ENCODE measurements at regions not wholly inside any gene's neighbourhood (a gene's known extent, or its start where the extent isn't known, plus 50 kb on each side); places are given as distances from the start of the nearest gene placed in this dataset.

DNA sequence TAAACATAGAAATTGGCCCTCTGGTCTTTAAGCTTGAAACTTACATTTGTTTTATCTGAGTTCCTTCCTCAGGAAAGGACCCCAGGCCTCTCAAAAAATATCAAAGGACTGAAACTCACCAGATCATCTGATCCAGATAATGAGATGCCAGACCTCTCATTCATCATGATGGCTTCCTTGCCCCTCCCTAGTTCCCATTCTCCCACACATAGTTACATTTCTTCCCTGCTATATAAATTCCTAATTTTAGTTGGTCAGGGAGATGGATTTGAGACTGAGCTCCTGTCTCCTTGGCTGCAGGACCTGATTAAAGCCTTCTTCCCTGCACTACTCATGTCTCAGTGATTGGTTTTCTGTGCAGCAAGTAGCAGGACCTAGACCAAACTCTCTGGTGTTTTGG lies 119.4 kb upstream of the SPIN1 start:
- ATAC-seq (ENCODE audit: low read depth) (no peak), DNase-seq (no peak)
- H3K27me3 Mint-ChIP-seq = no peaks in the 10 kb centered on the region
- H3K36me3 Mint-ChIP-seq (ENCODE audit: low read depth) = no peaks in the 10 kb centered on the region
- H3K9me3 Mint-ChIP-seq = peaks cover 2% of the 10 kb centered on the region
- H3K4me1 Mint-ChIP-seq = peaks cover 5% of the 10 kb centered on the region
- POLR2A ChIA-PET = no interaction called here
- CTCF ChIA-PET = interaction anchor here (0.8 kb wide), 1 partner anchor 15 kb away, joined by 3 read pairs; no protein-coding TSS in a partner anchor
- H3K27ac Mint-ChIP-seq = no peak overlapping the region
- H3K4me3 Mint-ChIP-seq = no peak overlapping the region
- intact Hi-C loops (cut with micrococcal nuclease) = no loop called here
- TF ChIP-seq, protein P1, sequence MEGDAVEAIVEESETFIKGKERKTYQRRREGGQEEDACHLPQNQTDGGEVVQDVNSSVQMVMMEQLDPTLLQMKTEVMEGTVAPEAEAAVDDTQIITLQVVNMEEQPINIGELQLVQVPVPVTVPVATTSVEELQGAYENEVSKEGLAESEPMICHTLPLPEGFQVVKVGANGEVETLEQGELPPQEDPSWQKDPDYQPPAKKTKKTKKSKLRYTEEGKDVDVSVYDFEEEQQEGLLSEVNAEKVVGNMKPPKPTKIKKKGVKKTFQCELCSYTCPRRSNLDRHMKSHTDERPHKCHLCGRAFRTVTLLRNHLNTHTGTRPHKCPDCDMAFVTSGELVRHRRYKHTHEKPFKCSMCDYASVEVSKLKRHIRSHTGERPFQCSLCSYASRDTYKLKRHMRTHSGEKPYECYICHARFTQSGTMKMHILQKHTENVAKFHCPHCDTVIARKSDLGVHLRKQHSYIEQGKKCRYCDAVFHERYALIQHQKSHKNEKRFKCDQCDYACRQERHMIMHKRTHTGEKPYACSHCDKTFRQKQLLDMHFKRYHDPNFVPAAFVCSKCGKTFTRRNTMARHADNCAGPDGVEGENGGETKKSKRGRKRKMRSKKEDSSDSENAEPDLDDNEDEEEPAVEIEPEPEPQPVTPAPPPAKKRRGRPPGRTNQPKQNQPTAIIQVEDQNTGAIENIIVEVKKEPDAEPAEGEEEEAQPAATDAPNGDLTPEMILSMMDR (IDR thresholded peaks at IDR 0.05) = no peak

GRCh38 chr9:88267283-88267682 lies 121.0 kb upstream of the SPIN1 start:
- Mint-ChIP-seq H3K9me3 (peaks cover 2% of the 10 kb centered on the region), H3K4me3 (no peak overlapping the region), H3K36me3 (ENCODE audit: low read depth) (no peaks in the 10 kb centered on the region), H3K27ac (no peak overlapping the region), H3K4me1 (peaks cover 8% of the 10 kb centered on the region), H3K27me3 (no peaks in the 10 kb centered on the region)
- DNase-seq = no peak
- ChIA-PET CTCF (no interaction called here), POLR2A (no interaction called here)
- intact Hi-C loops (cut with micrococcal nuclease) = no loop called here
- no peak for ATAC-seq (ENCODE audit: low read depth)
- TF ChIP-seq, protein P1 (IDR thresholded peaks at IDR 0.05) = no peak

- no peaks in the 10 kb centered on the region for H3K36me3 Mint-ChIP-seq (ENCODE audit: low read depth)
These were observed 121.8 kb upstream of the SPIN1 start for GRCh38 chr9:88266416-88266815.

DNA sequence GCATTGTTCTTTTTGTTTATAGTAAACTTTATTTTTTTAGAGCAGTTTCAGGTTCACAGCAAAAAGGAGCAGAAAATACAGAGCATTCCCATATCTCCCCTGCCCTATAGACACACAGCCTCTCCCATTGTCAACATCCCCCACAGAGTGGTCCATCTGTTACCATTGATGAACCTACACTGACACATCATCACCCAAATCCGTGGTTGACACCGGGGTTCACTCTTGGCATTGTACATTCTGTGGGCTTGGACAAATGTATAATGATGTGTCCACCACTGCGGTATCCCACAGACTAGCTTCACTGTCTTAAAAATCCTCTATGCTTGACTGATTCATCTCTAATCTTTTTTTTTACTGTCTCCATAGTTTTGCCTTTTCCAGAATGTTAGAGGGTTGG lies 120.7 kb upstream of the SPATA31C2 start:
- no peaks in the 10 kb centered on the region for H3K27me3 Mint-ChIP-seq
- ChIA-PET POLR2A (no interaction called here), CTCF (no interaction called here)
- intact Hi-C loops (cut with micrococcal nuclease) = no loop called here
- H3K36me3 Mint-ChIP-seq (ENCODE audit: low read depth) = no peaks in the 10 kb centered on the region
- H3K4me3 Mint-ChIP-seq = no peak overlapping the region
- H3K4me1 Mint-ChIP-seq = peaks cover 3% of the 10 kb centered on the region
- TF ChIP-seq, protein P1 (IDR thresholded peaks at IDR 0.05) = no peak
- ATAC-seq (ENCODE audit: low read depth) (no peak), DNase-seq (no peak)
- no peak overlapping the region for H3K27ac Mint-ChIP-seq
- H3K9me3 Mint-ChIP-seq = peaks cover under 1% of the 10 kb centered on the region

More at GRCh38 chr9:88266416-88266815, 121.8 kb upstream of the SPIN1 start:
- intact Hi-C loops (cut with micrococcal nuclease) = no loop called here
- Mint-ChIP-seq H3K27me3 (no peaks in the 10 kb centered on the region), H3K9me3 (peaks cover 2% of the 10 kb centered on the region), H3K4me3 (no peak overlapping the region), H3K27ac (no peak overlapping the region), H3K4me1 (peaks cover 8% of the 10 kb centered on the region)
- POLR2A ChIA-PET = no interaction called here
- no peak for DNase-seq
- no peak for ATAC-seq (ENCODE audit: low read depth)
- TF ChIP-seq, protein P1 (IDR thresholded peaks at IDR 0.05) = no peak
- CTCF ChIA-PET = no interaction called here

- H3K27me3 Mint-ChIP-seq = no peaks in the 10 kb centered on the region
- peaks cover 4% of the 10 kb centered on the region for H3K9me3 Mint-ChIP-seq
- no peak overlapping the region for H3K4me3 Mint-ChIP-seq
- H3K4me1 Mint-ChIP-seq = peaks cover 3% of the 10 kb centered on the region
- intact Hi-C loops (cut with micrococcal nuclease) = no loop called here
- no peak for ATAC-seq (ENCODE audit: low read depth)
- no peak overlapping the region for H3K27ac Mint-ChIP-seq
- TF ChIP-seq, protein P1 (IDR thresholded peaks at IDR 0.05) = no peak
- DNase-seq = no peak
- POLR2A ChIA-PET = no interaction called here
- no peaks in the 10 kb centered on the region for H3K36me3 Mint-ChIP-seq (ENCODE audit: low read depth)
- CTCF ChIA-PET = no interaction called here
These were observed 120.3 kb upstream of the SPATA31C2 start for GRCh38 chr9:88258601-88259000.
